ENCODE measurements at regions not wholly inside any gene's neighbourhood (a gene's known extent, or its start where the extent isn't known, plus 50 kb on each side); places are given as distances from the start of the nearest gene placed in this dataset.
"Not testable (repeated sequence)": the region's sequence is repeated elsewhere in the genome, so short reads cannot be mapped to it uniquely, and the experiment has no call there.

- Mint-ChIP-seq H3K9me3 (peaks cover 27% of the 10 kb centered on the region), H3K4me1 (no peaks in the 10 kb centered on the region), H3K27ac (no peak overlapping the region), H3K36me3 (ENCODE audit: low read depth) (peaks cover 87% of the 10 kb centered on the region), H3K4me3 (no peak overlapping the region), H3K27me3 (ENCODE audit: low read depth) (no peaks in the 10 kb centered on the region)
- no peak for TF ChIP-seq CTCF (IDR thresholded peaks at IDR 0.05; ENCODE audit: unreplicated experiment in 3 of 3)
Measured at GRCh38 chr19:20412846-20413245, 152.7 kb downstream of the ZNF737 start.

GRCh38 chr19:20397292-20397691 is 168.3 kb downstream of the ZNF737 start:
- peaks cover 57% of the 10 kb centered on the region for H3K36me3 Mint-ChIP-seq (ENCODE audit: low read depth)
- no peaks in the 10 kb centered on the region for H3K4me1 Mint-ChIP-seq
- no peaks in the 10 kb centered on the region for H3K27me3 Mint-ChIP-seq (ENCODE audit: low read depth)
- H3K9me3 Mint-ChIP-seq: peaks cover 55% of the 10 kb centered on the region
- no peak for TF ChIP-seq CTCF (IDR thresholded peaks at IDR 0.05; ENCODE audit: unreplicated experiment in 3 of 3)
- no peak overlapping the region for H3K4me3 Mint-ChIP-seq
- no peak overlapping the region for H3K27ac Mint-ChIP-seq

- H3K27ac Mint-ChIP-seq: no peak overlapping the region
- no peak for TF ChIP-seq CTCF (IDR thresholded peaks at IDR 0.05; ENCODE audit: unreplicated experiment in 3 of 3)
- H3K4me3 Mint-ChIP-seq: no peak overlapping the region
- H3K27me3 Mint-ChIP-seq (ENCODE audit: low read depth): no peaks in the 10 kb centered on the region
- peaks cover 16% of the 10 kb centered on the region for H3K36me3 Mint-ChIP-seq (ENCODE audit: low read depth)
- H3K4me1 Mint-ChIP-seq: no peaks in the 10 kb centered on the region
- H3K9me3 Mint-ChIP-seq: peaks cover 38% of the 10 kb centered on the region
Measured at GRCh38 chr19:20388706-20389225, 176.8 kb downstream of the ZNF737 start.

GRCh38 chr19:20385061-20385460 is 180.5 kb downstream of the ZNF737 start:
- peaks cover 10% of the 10 kb centered on the region for H3K36me3 Mint-ChIP-seq (ENCODE audit: low read depth)
- no peaks in the 10 kb centered on the region for H3K4me1 Mint-ChIP-seq
- no peak overlapping the region for H3K27ac Mint-ChIP-seq
- H3K9me3 Mint-ChIP-seq: peaks cover 28% of the 10 kb centered on the region
- no peak for TF ChIP-seq CTCF (IDR thresholded peaks at IDR 0.05; ENCODE audit: unreplicated experiment in 3 of 3)
- no peak overlapping the region for H3K4me3 Mint-ChIP-seq
- H3K27me3 Mint-ChIP-seq (ENCODE audit: low read depth): no peaks in the 10 kb centered on the region

GRCh38 chr19:20371911-20372310 is 193.7 kb downstream of the ZNF737 start:
- H3K4me1 Mint-ChIP-seq: peaks cover 11% of the 10 kb centered on the region
- H3K27ac Mint-ChIP-seq: peak overlapping the region; percentile 63 to 87 (median 67)
- H3K4me3 Mint-ChIP-seq: no peak overlapping the region
- peaks cover 5% of the 10 kb centered on the region for H3K27me3 Mint-ChIP-seq (ENCODE audit: low read depth)
- H3K9me3 Mint-ChIP-seq: peaks cover 24% of the 10 kb centered on the region
- TF ChIP-seq CTCF (IDR thresholded peaks at IDR 0.05; ENCODE audit: unreplicated experiment in 3 of 3): no peak
- peaks cover 18% of the 10 kb centered on the region for H3K36me3 Mint-ChIP-seq (ENCODE audit: low read depth)

GRCh38 chr19:20371304-20371703 is 194.3 kb downstream of the ZNF737 start:
- H3K4me3 Mint-ChIP-seq; H3K27me3 Mint-ChIP-seq (ENCODE audit: low read depth): not testable (repeated sequence)
- Mint-ChIP-seq H3K9me3 (peaks cover 27% of the 10 kb centered on the region), H3K36me3 (ENCODE audit: low read depth) (peaks cover 18% of the 10 kb centered on the region), H3K27ac (peak overlapping the region; percentile 19 to 67 (median 63)), H3K4me1 (peaks cover 11% of the 10 kb centered on the region)

Measured in nephron (organoid).